ENCODE measurements at regions not wholly inside any gene's neighbourhood (a gene's known extent, or its start where the extent isn't known, plus 50 kb on each side); places are given as distances from the start of the nearest gene placed in this dataset.

DNA sequence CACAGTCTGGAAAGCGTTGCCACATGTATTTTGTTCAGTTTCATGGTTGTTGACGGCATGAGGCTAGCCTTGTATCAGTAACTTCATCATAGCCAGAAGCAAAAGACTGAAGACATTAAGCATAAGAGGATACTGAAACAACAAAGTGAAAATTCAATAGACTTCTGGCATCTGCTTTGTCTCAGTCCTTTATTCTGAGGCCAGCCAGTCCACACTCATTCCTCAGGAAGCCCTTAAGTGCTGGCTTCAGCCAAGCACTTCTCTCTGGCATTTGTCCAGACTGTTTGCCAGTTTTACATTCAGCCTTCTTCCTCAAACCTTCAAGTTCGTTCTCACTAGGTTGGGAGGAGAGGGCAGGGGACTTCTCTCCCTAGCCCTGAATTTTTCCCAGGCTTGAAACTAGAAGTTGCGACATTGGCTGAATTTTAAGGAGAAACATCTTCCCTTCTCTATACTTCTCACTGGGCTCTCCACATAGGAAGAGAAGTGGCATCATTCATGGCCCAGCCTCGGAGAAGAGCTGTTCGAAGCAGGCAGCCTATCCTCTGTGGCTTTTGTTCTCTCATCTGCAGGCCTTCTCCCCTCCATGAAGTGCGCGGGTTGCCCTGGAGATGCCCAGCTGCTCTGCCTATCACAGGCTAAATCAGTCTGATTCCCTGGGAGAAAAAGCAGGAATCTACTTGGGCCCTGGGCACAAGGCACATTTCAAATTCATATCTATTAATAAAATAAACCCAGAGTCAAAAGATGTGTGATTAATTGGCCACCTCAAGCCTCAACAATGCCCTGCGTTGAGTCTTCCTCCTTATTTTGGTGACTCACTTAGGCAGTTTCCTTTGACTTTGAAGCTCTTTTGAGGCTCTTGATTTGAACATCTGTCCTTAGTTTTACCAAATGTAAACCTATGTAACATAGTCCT is 130.9 kb upstream of the PLEKHA5 start:
- TF ChIP-seq CTCF (IDR thresholded peaks at IDR 0.05) (no peak), POLR2A (IDR thresholded peaks at IDR 0.05) (no peak)

All from stomach (tissue), 4 donors.